ENCODE measurements at regions not wholly inside any gene's neighbourhood (a gene's known extent, or its start where the extent isn't known, plus 50 kb on each side); places are given as distances from the start of the nearest gene placed in this dataset. TPM values are rescaled to one million over a fixed set of nuclear protein-coding genes. Genes with fewer than 3 reads are reported as not detected.
"Not testable (repeated sequence)": the region's sequence is repeated elsewhere in the genome, so short reads cannot be mapped to it uniquely, and the experiment has no call there.

GRCh38 chr11:90294091-90294490, 71.2 kb upstream of the CHORDC1 start:
- H3K27ac Mint-ChIP-seq, result no peak overlapping the region
- peaks cover 0 to 5% (median 0%) of the 10 kb centered on the region in 9 donors for H3K9me3 Mint-ChIP-seq
- peaks cover 3 to 16% (median 6%) of the 10 kb centered on the region in 5 donors for H3K27me3 Mint-ChIP-seq
- H3K36me3 Mint-ChIP-seq, result no peaks in the 10 kb centered on the region
- ATAC-seq (no peak), DNase-seq (no peak)
- POLR2A ChIA-PET, result no interaction called here
- no peaks in the 10 kb centered on the region for H3K4me1 Mint-ChIP-seq
- H3K4me3 Mint-ChIP-seq, result no peak overlapping the region

GRCh38 chr11:90288212-90288821, 65.5 kb upstream of the CHORDC1 start:
- Mint-ChIP-seq H3K9me3 (peaks cover 0 to 8% (median 0%) of the 10 kb centered on the region in 9 donors), H3K4me3 (no peak overlapping the region), H3K27me3 (peaks cover 3 to 25% (median 6%) of the 10 kb centered on the region in 5 donors), H3K4me1 (no peaks in the 10 kb centered on the region), H3K36me3 (no peaks in the 10 kb centered on the region), H3K27ac (no peak overlapping the region)
- POLR2A ChIA-PET, result no interaction called here
- DNase-seq (no peak), ATAC-seq (no peak)

- Mint-ChIP-seq H3K4me1 (no peaks in the 10 kb centered on the region), H3K27ac (no peak overlapping the region), H3K27me3 (peaks cover 3 to 27% (median 6%) of the 10 kb centered on the region in 5 donors), H3K36me3 (no peaks in the 10 kb centered on the region), H3K4me3 (no peak overlapping the region), H3K9me3 (peaks cover 0 to 8% (median 0%) of the 10 kb centered on the region in 9 donors)
- ATAC-seq (no peak), DNase-seq (no peak)
- POLR2A ChIA-PET, result no interaction called here
These were observed 63.8 kb upstream of the CHORDC1 start for GRCh38 chr11:90286640-90287039.

- peaks cover 0 to 20% (median 4%) of the 10 kb centered on the region in 5 donors for H3K27me3 Mint-ChIP-seq
- H3K27ac Mint-ChIP-seq, result no peak overlapping the region
- POLR2A ChIA-PET, result no interaction called here
- H3K4me1 Mint-ChIP-seq, result no peaks in the 10 kb centered on the region
- H3K4me3 Mint-ChIP-seq, result no peak overlapping the region
- DNase-seq (no peak), ATAC-seq (no peak)
- peaks cover 0 to 8% (median 0%) of the 10 kb centered on the region in 9 donors for H3K9me3 Mint-ChIP-seq
- H3K36me3 Mint-ChIP-seq, result no peaks in the 10 kb centered on the region
These were observed 61.3 kb upstream of the CHORDC1 start for GRCh38 chr11:90284171-90284570.

- DNase-seq, POLR2A ChIA-PET: not testable (repeated sequence)
These were observed 59.8 kb upstream of the CHORDC1 start for GRCh38 chr11:90282551-90283071.

GRCh38 chr11:90274362-90274761, 51.5 kb upstream of the CHORDC1 start:
- H3K27ac Mint-ChIP-seq, result no peak overlapping the region

More at GRCh38 chr11:90282551-90283071, 59.8 kb upstream of the CHORDC1 start:
- H3K27me3 Mint-ChIP-seq, result peaks cover 0 to 20% (median 11%) of the 10 kb centered on the region in 5 donors
- H3K36me3 Mint-ChIP-seq, ATAC-seq, H3K9me3 Mint-ChIP-seq, H3K4me1 Mint-ChIP-seq, H3K4me3 Mint-ChIP-seq, H3K27ac Mint-ChIP-seq: not testable (repeated sequence)

More at GRCh38 chr11:90274362-90274761, 51.5 kb upstream of the CHORDC1 start:
- Mint-ChIP-seq H3K4me1 (no peaks in the 10 kb centered on the region), H3K27me3 (peaks cover 0 to 9% (median 7%) of the 10 kb centered on the region in 5 donors), H3K36me3 (peaks cover 0 to 2% (median 0%) of the 10 kb centered on the region in 3 donors), H3K4me3 (no peak overlapping the region), H3K9me3 (peaks cover 0 to 4% (median 0%) of the 10 kb centered on the region in 9 donors)
- DNase-seq (no peak), ATAC-seq (no peak)
- POLR2A ChIA-PET, result no interaction called here

Small RNAs in the stretch of these regions (microRNA-seq; reads per million reads assigned to microRNA genes)
- gene MIR1261 (ENCODE audit: borderline microRNAs expressed), result not detected
- not detected for gene MIR4490 (ENCODE audit: borderline microRNAs expressed)

Measured in naive thymus-derived CD8-positive, alpha-beta T cell (primary cell).